Kidney tubule cell (primary cell): ENCODE measurements at regions not wholly inside any gene's neighbourhood (a gene's known extent, or its start where the extent isn't known, plus 50 kb on each side); places are given as distances from the start of the nearest gene placed in this dataset.

ENCODE experiments used
- DNase-seq: peaks from one replicate; pipeline ENCODE4 v3.0.0-alpha.2; 2018; ENCODE audit warnings: low spot score

- DNase-seq = no peak
Observed at GRCh38 chr12:24557738-24558137, 391.2 kb downstream of the BCAT1 start.

GRCh38 chr12:24555730-24556129 lies 393.2 kb downstream of the BCAT1 start:
- DNase-seq = no peak

DNA sequence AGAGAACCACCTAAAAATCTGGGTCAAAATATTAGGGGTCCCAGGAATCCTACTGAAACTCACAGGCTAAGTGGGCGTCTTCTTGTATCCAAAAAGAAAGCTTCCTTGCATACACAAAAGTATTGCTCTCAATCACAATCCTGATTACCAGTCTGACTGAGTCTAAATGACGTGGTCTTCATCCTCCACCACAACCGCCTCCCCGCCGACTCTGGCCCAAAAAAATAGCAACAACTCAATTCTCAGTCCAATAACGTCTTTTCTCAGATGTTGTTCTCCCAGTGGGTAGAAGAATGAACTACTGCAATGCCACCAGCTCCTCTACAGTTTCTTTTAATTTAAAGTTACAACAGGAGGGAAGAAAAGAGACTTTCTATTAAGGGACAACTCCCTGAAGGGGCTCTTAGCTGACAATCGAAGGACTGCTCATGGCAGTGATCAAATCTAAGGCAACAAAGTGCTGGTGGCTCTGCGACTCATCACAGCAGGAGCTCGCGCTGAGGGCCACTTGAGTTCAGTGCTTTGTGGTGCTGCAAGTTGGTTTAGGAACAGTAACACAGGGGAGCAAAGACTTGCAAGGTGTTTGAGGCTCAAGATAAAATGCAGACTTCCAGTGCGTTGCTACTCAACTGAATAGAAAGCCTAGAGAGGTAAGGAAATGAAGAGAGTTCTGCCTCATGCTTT lies 394.1 kb downstream of the BCAT1 start:
- DNase-seq = no peak

GRCh38 chr12:24553259-24553658 lies 395.6 kb downstream of the BCAT1 start:
- DNase-seq = no peak

- no peak for DNase-seq
Observed at GRCh38 chr12:24551163-24551786, 397.6 kb downstream of the BCAT1 start.

DNA sequence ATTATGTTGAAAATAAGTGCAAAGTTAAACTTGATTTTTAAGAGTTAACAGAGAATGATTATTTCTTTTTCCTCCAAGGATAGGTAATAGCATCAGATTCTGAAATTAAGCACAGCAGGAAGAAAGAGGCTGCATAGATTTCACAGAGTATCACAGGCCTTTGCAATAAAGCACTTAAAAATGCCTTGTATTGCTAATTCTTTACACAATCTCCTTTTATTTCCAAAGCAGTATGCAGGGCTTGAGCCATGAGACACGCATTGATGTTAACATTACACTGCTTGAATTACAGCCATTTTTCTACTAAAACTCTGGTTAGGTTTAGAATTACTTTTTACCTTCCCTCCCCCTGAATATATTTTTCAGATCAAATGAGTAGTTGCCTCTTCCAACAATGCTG lies 398.3 kb downstream of the BCAT1 start:
- DNase-seq = no peak

GRCh38 chr12:24546661-24547060 lies 402.2 kb downstream of the BCAT1 start:
- DNase-seq = no peak

DNA sequence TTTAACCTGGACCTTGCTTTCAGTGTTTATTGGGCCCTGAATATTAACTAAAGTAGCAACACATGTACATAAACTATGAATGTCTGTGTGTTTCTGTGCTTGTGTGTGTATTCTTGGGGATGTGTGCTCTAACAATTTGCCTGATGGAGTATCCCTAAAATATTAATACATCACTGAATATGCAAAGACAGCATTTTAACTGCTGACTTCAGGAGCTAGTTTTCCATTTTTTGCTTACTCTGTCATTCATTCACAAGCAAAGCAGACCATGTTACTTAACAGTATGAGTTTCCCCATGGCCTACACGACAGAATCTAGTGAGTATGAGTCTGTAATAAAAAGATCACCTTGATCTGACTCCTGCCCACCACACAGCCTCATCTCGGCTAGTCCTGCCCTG lies 402.8 kb downstream of the BCAT1 start:
- no peak for DNase-seq

GRCh38 chr12:24544368-24544767 lies 404.5 kb downstream of the BCAT1 start:
- no peak for DNase-seq

GRCh38 chr12:24541193-24541871 lies 407.6 kb downstream of the BCAT1 start:
- DNase-seq = no peak

- DNase-seq = no peak
Observed at GRCh38 chr12:24539646-24540045, 409.3 kb downstream of the BCAT1 start.

DNA sequence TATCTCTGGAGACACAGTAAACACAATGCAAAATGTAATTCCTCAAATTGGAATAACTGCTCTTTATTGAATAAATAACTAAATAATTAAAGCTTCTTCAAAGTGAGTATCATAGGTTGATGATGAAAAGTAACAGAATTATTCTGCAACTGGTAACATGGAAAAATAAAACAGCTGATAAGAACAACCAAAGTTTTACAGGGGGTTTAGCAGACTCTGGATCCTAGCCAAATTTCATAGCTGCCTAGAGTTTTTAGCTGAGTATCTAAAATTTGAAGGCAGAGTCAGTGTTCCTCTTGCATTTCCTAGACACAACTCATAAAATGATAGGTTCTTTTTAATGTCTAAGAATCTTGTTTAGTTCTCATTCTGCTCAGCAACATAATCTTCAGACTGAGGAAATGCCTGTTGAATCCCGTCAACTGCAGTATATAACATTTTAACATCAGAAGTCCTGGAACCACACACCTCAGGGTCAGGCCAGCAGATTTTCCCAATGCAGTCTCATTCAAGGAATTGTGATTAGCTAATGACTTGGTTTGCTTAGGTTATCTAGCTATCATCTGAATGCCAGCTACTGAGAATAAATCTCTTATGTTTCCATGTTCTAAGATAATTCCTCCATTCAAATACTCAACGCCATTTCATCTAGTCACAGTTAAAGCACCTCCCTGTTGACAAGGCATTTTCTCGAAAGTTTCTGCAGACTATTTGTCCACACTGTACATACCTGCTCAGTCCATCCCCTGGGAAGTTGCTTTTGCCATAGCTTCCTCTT lies 411.6 kb downstream of the BCAT1 start:
- DNase-seq = no peak

DNA sequence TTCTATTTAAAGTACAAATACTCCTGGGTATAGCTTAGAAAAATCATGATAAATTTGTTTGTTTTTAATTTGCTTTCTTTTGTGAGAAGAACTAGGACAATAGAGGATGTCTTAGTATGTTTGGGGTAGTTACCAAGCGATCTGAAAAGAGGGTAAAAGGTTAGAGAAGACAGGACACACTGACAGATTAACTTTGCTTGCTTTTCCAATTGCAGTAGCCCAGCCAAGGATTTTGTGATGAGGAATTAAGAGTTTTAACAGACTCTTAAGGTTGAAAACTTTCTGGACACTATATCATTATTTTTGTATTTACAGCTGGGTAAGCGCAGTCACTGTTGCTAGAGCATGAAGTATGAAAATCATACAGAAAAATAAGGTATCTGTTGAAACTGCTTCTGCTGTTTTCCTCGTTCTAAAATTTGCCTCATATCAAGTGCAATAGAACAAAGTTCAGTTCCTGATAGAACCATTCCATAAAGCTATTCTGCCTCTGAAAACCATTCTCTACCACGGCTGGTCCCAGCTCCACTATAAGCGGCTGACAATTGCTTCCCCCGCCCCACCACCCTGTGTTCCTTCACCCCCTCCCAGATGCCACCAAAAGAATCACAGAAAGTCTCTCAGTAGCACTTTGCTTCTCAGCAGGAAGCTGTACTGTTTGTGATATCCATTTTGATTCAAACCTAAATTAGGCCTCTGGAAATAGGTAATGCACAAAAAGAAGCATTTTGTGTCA lies 413.4 kb downstream of the BCAT1 start:
- DNase-seq = no peak

GRCh38 chr12:24534622-24535021 lies 414.3 kb downstream of the BCAT1 start:
- no peak for DNase-seq

- DNase-seq = no peak
Observed at GRCh38 chr12:24533716-24534352, 415.1 kb downstream of the BCAT1 start.

GRCh38 chr12:24530689-24531088 lies 418.2 kb downstream of the BCAT1 start:
- no peak for DNase-seq

- no peak for DNase-seq
Observed at GRCh38 chr12:24527102-24527501, 421.8 kb downstream of the BCAT1 start.

DNA sequence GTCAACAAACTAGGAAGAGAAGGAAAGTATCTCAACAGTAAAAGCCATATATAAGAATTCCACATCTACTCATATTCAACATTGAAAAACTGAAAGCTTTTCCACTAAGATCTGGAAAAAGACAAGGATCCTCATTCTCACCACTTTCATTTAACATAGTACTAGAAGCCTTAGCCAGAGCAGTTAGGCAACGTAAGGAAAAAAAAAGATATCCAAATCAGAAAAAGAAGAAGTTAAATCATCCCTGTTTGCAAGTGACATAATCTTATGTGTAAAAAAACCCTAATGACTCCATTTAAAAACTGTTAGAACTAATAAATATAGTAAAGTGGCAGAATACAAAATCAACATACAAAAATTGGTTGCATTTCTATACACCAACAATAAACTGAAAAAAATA lies 426.2 kb downstream of the BCAT1 start:
- no peak for DNase-seq

DNA sequence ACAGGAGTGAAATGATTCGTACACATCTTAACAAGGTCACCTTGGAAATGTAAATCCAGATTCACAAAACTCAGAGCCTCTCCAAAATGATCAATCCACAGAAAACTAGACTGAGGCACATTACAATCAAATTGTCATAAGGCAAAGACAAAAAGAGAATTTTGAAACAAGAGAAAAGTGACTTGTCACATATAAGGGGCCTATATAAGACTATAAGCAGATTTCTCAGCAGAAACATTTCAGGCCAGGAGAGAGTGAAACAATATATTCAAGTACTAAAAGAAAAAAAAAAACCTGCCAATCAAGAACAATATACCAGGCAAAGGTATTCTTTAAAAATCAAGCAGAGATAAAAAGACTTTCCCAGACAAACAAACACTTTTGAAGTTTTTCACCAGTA lies 429.1 kb downstream of the BCAT1 start:
- DNase-seq = no peak

DNA sequence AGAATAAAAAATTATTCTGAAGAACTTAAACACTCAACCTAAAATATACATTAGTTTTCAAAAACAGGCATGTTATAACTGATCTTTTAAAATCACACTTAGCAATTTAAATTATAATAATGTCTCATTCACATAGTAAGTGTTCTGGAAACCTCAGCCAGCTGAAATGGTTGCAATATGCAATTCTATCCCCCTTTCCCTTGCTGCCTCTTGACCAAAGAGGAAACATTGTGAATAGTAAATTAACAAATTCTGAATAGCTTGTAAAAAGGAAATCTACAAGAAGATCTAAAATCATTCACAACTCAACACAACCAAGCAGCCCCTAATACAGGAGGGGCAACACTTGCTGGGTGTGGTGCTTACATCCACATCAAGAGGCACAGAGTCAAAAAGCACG lies 431.9 kb downstream of the BCAT1 start:
- DNase-seq = no peak

DNA sequence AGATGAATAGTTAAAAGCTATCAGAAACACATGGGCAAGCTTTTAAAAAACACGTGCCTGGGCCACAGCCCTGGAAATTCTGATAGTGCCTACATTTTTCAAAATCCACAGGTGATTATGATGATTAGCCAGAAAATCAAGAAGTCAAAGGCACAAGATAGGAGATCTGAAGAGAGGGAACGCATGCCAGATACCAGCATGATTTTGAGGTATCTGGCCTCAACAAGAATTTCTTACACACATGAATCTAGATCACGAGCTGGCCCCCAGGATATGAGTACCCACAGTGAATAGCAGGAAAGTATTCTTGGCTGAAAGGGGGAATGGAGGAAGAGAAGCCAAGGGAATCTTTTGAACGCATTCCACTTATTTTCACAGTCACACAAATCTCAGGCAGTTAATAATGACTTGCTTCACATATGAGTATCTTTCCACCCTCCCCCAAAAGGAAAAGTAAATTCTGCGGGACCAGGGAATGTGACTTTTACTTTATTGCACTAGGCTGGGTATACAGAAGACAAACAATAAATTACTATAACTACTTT lies 438.2 kb downstream of the BCAT1 start:
- no peak for DNase-seq
